ENCODE measurements at regions not wholly inside any gene's neighbourhood (a gene's known extent, or its start where the extent isn't known, plus 50 kb on each side); places are given as distances from the start of the nearest gene placed in this dataset.

DNA sequence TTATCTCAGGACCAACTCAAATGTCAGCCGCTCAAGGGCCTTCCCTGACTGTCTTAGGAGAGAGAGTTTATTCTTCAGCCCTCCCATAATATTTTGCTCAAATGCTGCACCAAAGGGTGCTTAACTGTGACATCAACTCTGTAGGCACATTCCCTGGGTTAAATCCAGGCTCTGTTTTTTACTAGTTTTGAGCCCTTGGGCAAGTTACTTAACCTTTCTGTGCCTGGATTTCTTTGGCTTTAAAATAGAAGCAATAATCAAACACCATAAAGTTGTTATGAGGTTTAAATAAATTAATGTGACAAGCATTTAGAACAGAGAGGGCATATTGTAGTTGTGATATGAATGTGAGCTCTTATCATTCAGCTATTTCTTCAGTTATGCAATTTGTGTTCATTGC lies 54.2 kb upstream of the LIMCH1 start:
- H3K9me3 ChIP-seq (ENCODE audit: control insufficient read depth in 2 of 2, insufficient read depth in 1 of 2, low read depth in 1 of 2, low read length in 1 of 2) = no peaks in the 10 kb centered on the region
- no peak for DNase-seq
- no peaks in the 10 kb centered on the region for H3K4me1 ChIP-seq (ENCODE audit: control insufficient read depth in 3 of 3, insufficient read depth in 2 of 3, low read depth in 1 of 3, low read length in 2 of 3)
- H3K27me3 ChIP-seq (ENCODE audit: control insufficient read depth in 3 of 3, insufficient read depth in 3 of 3, low read length in 3 of 3) = no peaks in the 10 kb centered on the region
- no peak overlapping the region for H3K27ac ChIP-seq (ENCODE audit: low read depth in 1 of 3, low read length in 2 of 3)
- no peak overlapping the region for H3K4me3 ChIP-seq (ENCODE audit: low read depth in 1 of 3, low read length in 3 of 3)
- H3K36me3 ChIP-seq (ENCODE audit: control insufficient read depth in 3 of 3, insufficient read depth in 2 of 3, low read depth in 1 of 3, low read length in 3 of 3) = no peaks in the 10 kb centered on the region
- WGBS, 3 donors = 50 to 88% (median 74%) methylated on average over 1 of the region's 1 CpG
- no peak for FAIRE-seq

GRCh38 chr4:41485041-41485440 lies 52.9 kb upstream of the LIMCH1 start:
- Histone ChIP-seq H3K4me1 (ENCODE audit: control insufficient read depth in 3 of 3, insufficient read depth in 2 of 3, low read depth in 1 of 3, low read length in 2 of 3) (no peaks in the 10 kb centered on the region), H3K9me3 (ENCODE audit: control insufficient read depth in 2 of 2, insufficient read depth in 1 of 2, low read depth in 1 of 2, low read length in 1 of 2) (no peaks in the 10 kb centered on the region), H3K4me3 (ENCODE audit: low read depth in 1 of 3, low read length in 3 of 3) (no peak overlapping the region), H3K27me3 (ENCODE audit: control insufficient read depth in 3 of 3, insufficient read depth in 3 of 3, low read length in 3 of 3) (no peaks in the 10 kb centered on the region), H3K36me3 (ENCODE audit: control insufficient read depth in 3 of 3, insufficient read depth in 2 of 3, low read depth in 1 of 3, low read length in 3 of 3) (no peaks in the 10 kb centered on the region), H3K27ac (ENCODE audit: low read depth in 1 of 3, low read length in 2 of 3) (no peak overlapping the region)
- FAIRE-seq (no peak), DNase-seq (no peak)
- WGBS, 3 donors = 14 to 65% (median 38%) methylated on average over 1 of the region's 1 CpG

DNA sequence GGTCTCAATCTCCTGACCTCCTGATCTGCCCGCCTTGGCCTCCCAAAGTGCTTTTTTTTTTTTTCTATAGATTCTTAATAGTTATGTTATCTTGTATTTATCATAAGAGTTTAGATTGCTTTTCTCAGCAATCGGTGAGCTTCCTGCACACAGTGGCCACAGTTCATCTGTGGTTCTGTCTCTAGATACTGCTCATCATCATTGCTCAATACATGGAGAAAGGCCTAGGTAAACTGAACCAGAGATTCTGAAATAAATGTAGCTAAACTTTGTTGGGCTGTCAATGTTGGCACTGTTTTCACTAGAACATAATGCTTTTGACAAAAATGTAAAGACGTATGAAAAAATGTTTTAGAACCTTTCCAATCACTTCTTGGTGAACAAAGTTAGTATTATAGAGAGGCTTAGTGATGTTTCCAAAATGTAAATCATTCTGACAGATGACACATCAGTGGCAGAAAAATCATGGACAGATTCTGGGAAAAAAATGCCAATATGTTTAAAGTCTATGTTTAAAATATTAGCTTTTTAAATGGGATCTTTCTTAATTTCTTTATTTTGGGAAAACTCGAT lies 50.0 kb upstream of the LIMCH1 start:
- 71 to 76% (median 72%) methylated on average over 4 of the region's 4 CpGs for WGBS, 3 donors
- no peak for FAIRE-seq

More for the DNA sequence above, 50.0 kb upstream of the LIMCH1 start:
- H3K4me1 ChIP-seq (ENCODE audit: control insufficient read depth in 3 of 3, insufficient read depth in 2 of 3, low read depth in 1 of 3, low read length in 2 of 3) = no peaks in the 10 kb centered on the region
- H3K27me3 ChIP-seq (ENCODE audit: control insufficient read depth in 3 of 3, insufficient read depth in 3 of 3, low read length in 3 of 3) = no peaks in the 10 kb centered on the region
- H3K36me3 ChIP-seq (ENCODE audit: control insufficient read depth in 3 of 3, insufficient read depth in 2 of 3, low read depth in 1 of 3, low read length in 3 of 3) = no peaks in the 10 kb centered on the region
- H3K27ac ChIP-seq (ENCODE audit: low read depth in 1 of 3, low read length in 2 of 3) = no peak overlapping the region
- no peak overlapping the region for H3K4me3 ChIP-seq (ENCODE audit: low read depth in 1 of 3, low read length in 3 of 3)
- peaks cover 0 to 5% of the 10 kb centered on the region in 2 donors for H3K9me3 ChIP-seq (ENCODE audit: control insufficient read depth in 2 of 2, insufficient read depth in 1 of 2, low read depth in 1 of 2, low read length in 1 of 2)
- DNase-seq = no peak
